Fibroblast of lung (primary cell): ENCODE measurements at regions not wholly inside any gene's neighbourhood (a gene's known extent, or its start where the extent isn't known, plus 50 kb on each side); places are given as distances from the start of the nearest gene placed in this dataset.

Experiments used
- DNase-seq, 2 donors: peaks; one replicate each; pipeline versions ENCODE4 v3.0.0 to v3.0.0-alpha.2; 2010; ENCODE audit warnings: low read depth in 2 of 2
- H2AFZ ChIP-seq: 2 replicates; pipeline ENCODE4 v1.5.1; 2012; ENCODE audit warnings: low read length, control low read depth, inconsistent platforms
- H3K27ac ChIP-seq: 2 replicates; pipeline ENCODE4 v1.5.1; 2011; ENCODE audit warnings: low read length, control low read depth; ENCODE audit not compliant: insufficient read depth
- H3K27me3 ChIP-seq: 2 replicates; pipeline ENCODE4 v1.5.1; 2011; ENCODE audit warnings: mild to moderate bottlenecking, low read length; ENCODE audit not compliant: control insufficient read depth, insufficient read depth
- H3K36me3 ChIP-seq: 2 replicates; pipeline ENCODE4 v1.5.1; 2011; ENCODE audit warnings: low read length; ENCODE audit not compliant: control insufficient read depth, insufficient read depth
- H3K4me1 ChIP-seq: 2 replicates; pipeline ENCODE4 v1.5.1; 2011; ENCODE audit warnings: low read length; ENCODE audit not compliant: control insufficient read depth, insufficient read depth; ENCODE audit errors: extremely low read depth
- H3K4me2 ChIP-seq: 2 replicates; pipeline ENCODE4 v1.5.1; 2011; ENCODE audit warnings: low read length, control low read depth; ENCODE audit not compliant: insufficient read depth; ENCODE audit errors: extremely low read depth
- H3K4me3 ChIP-seq, 4 experiments: fragments of 200-600 bp in 1 of 4; sonication (generic) in 1 of 4; replicated peaks in 1 of 4; 2 replicates each; pipeline ENCODE4 v1.5.1; 2011 to 2016; ENCODE audit warnings: low read length in 4 of 4, low read depth in 3 of 4, mild to moderate bottlenecking in 3 of 4, control low read depth in 2 of 4, inconsistent platforms in 1 of 4, mixed read lengths in 1 of 4; ENCODE audit not compliant: insufficient read depth in 1 of 4; ENCODE audit errors: control extremely low read depth in 1 of 4
- H3K79me2 ChIP-seq: 2 replicates; pipeline ENCODE4 v1.5.1; 2012; ENCODE audit warnings: mild to moderate bottlenecking, low read length, inconsistent platforms; ENCODE audit not compliant: control insufficient read depth, insufficient read depth
- H3K9ac ChIP-seq: 2 replicates; pipeline ENCODE4 v1.5.1; 2011; ENCODE audit warnings: mild to moderate bottlenecking, low read length, control low read depth; ENCODE audit not compliant: insufficient read depth
- H3K9me3 ChIP-seq: 2 replicates; pipeline ENCODE4 v1.5.1; 2012; ENCODE audit warnings: low read depth, low read length; ENCODE audit not compliant: control insufficient read depth, insufficient read depth
- H4K20me1 ChIP-seq: 2 replicates; pipeline ENCODE4 v1.5.1; 2011; ENCODE audit warnings: low read length; ENCODE audit not compliant: control insufficient read depth, insufficient read depth; ENCODE audit errors: extremely low read depth
- EZH2 ChIP-seq: IDR thresholded peaks from 2 replicates; pipeline ENCODE4 v1.5.1; 2012; ENCODE audit warnings: low read length, control low read depth, mild to moderate bottlenecking; ENCODE audit errors: missing control alignments
- TF ChIP-seq, protein P1 (sequence below), 2 donors: IDR thresholded peaks in 1 of 2; conservative IDR thresholded peaks in 1 of 2; 1 replicate in 1 of 2; 2 replicates in 1 of 2; pipeline ENCODE4 v1.5.1; 2011 to 2012; ENCODE audit warnings: low read length in 2 of 2, control low read depth in 1 of 2, inconsistent platforms in 1 of 2, low read depth in 1 of 2, mild to moderate bottlenecking in 1 of 2

GRCh38 chr17:73794336-73794735 lies 150.1 kb upstream of the SDK2 start:
- no peak overlapping the region for H3K9ac ChIP-seq
- H3K36me3 ChIP-seq = no peaks in the 10 kb centered on the region
- no peaks in the 10 kb centered on the region for H4K20me1 ChIP-seq
- H3K4me2 ChIP-seq = no peak overlapping the region
- DNase-seq = no peak
- no peak overlapping the region for H2AFZ ChIP-seq
- no peak overlapping the region for H3K27ac ChIP-seq
- H3K27me3 ChIP-seq = no peaks in the 10 kb centered on the region
- H3K4me3 ChIP-seq = no peak overlapping the region
- peaks cover 12% of the 10 kb centered on the region for H3K4me1 ChIP-seq
- no peaks in the 10 kb centered on the region for H3K79me2 ChIP-seq
- TF ChIP-seq EZH2 = no peak
- TF ChIP-seq, protein P1, sequence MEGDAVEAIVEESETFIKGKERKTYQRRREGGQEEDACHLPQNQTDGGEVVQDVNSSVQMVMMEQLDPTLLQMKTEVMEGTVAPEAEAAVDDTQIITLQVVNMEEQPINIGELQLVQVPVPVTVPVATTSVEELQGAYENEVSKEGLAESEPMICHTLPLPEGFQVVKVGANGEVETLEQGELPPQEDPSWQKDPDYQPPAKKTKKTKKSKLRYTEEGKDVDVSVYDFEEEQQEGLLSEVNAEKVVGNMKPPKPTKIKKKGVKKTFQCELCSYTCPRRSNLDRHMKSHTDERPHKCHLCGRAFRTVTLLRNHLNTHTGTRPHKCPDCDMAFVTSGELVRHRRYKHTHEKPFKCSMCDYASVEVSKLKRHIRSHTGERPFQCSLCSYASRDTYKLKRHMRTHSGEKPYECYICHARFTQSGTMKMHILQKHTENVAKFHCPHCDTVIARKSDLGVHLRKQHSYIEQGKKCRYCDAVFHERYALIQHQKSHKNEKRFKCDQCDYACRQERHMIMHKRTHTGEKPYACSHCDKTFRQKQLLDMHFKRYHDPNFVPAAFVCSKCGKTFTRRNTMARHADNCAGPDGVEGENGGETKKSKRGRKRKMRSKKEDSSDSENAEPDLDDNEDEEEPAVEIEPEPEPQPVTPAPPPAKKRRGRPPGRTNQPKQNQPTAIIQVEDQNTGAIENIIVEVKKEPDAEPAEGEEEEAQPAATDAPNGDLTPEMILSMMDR (conservative IDR thresholded peaks at IDR 0.05 in 1 of 2, IDR thresholded peaks at IDR 0.05 in 1 of 2; ENCODE audit: low read depth in 1 of 2, low read length in 2 of 2) = no peak
- no peaks in the 10 kb centered on the region for H3K9me3 ChIP-seq

DNA sequence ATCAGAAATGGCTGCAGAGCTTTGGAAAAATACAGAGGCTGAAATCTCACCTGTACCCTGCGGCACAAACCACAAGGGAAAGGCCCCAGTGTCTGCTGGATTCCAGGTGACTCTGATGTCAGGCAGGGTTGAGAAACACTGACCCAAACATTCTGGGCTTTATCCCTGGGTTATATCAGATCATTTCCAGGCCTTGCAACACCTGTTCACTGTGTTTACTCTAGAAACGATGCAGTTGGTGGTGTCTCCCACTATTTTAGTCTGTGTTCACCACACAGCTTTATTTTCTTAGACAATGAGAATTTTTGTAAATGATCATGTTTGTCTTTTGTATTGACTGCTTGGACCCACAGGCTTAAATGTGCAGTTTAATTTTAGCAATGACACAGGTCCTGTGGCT lies 151.5 kb upstream of the SDK2 start:
- Histone ChIP-seq H3K79me2 (no peaks in the 10 kb centered on the region), H3K4me1 (peaks cover 12% of the 10 kb centered on the region), H3K9me3 (no peaks in the 10 kb centered on the region), H3K27me3 (no peaks in the 10 kb centered on the region), H3K27ac (no peak overlapping the region), H3K36me3 (no peaks in the 10 kb centered on the region), H4K20me1 (no peaks in the 10 kb centered on the region), H3K9ac (no peak overlapping the region), H3K4me3 (no peak overlapping the region), H2AFZ (no peak overlapping the region), H3K4me2 (no peak overlapping the region)
- TF ChIP-seq, protein P1 (conservative IDR thresholded peaks at IDR 0.05 in 1 of 2, IDR thresholded peaks at IDR 0.05 in 1 of 2; ENCODE audit: low read depth in 1 of 2, low read length in 2 of 2) = no peak
- TF ChIP-seq EZH2 = no peak
- no peak for DNase-seq

DNA sequence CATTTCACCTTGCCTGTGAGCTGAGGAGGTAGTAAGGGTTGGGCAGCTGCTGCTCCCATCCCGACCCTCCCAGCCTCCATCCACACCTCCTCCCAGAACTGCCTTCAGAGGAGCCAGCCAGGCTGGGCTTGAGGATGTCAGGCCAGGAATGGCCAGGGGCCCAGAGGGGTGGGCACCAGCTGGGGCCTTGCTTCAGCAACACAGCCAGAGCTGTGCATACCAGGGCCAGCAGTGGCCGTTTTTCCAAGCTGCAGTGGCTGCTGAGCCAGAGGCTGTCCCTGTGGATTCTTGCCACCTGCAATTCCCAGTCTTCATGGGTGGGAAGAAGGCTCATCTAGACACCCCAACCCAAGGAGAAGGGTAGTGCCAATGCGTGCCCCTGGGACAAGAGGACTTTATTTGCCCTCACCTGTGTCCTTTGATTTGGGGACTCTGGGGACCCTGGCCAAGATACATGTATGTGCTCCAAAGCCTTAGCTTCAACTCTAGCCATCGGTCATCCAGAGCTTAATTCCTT lies 153.4 kb upstream of the SDK2 start:
- Histone ChIP-seq H3K9me3 (no peaks in the 10 kb centered on the region), H3K9ac (no peak overlapping the region), H3K27me3 (no peaks in the 10 kb centered on the region), H2AFZ (no peak overlapping the region), H3K27ac (no peak overlapping the region), H3K4me2 (peak overlapping the region; percentile 44), H4K20me1 (no peaks in the 10 kb centered on the region), H3K79me2 (no peaks in the 10 kb centered on the region), H3K36me3 (no peaks in the 10 kb centered on the region), H3K4me3 (no peak overlapping the region), H3K4me1 (peaks cover 12% of the 10 kb centered on the region)
- DNase-seq = peak in 1 of 2 donors; percentile 14
- TF ChIP-seq, protein P1 (conservative IDR thresholded peaks at IDR 0.05 in 1 of 2, IDR thresholded peaks at IDR 0.05 in 1 of 2; ENCODE audit: low read depth in 1 of 2, low read length in 2 of 2) = no peak
- TF ChIP-seq EZH2 = no peak
